Neuronal stem cell (in vitro differentiated cells): ENCODE measurements at regions not wholly inside any gene's neighbourhood (a gene's known extent, or its start where the extent isn't known, plus 50 kb on each side); places are given as distances from the start of the nearest gene placed in this dataset.
A peak's percentile ranks its signal among the peaks of the same experiment; 100 is the strongest.
"Not testable (repeated sequence)": the region's sequence is repeated elsewhere in the genome, so short reads cannot be mapped to it uniquely, and the experiment has no call there.

ENCODE experiments used
- DNase-seq: peaks from one replicate; pipeline ENCODE4 v3.0.0-alpha.2; 2013; ENCODE audit warnings: low spot score
- H2AFZ ChIP-seq: one replicate; pipeline ENCODE4 v1.6.1; 2013; ENCODE audit warnings: mild to moderate bottlenecking, low read length, inconsistent platforms
- H2AK5ac ChIP-seq: 2 replicates; pipeline ENCODE4 v1.6.1; 2013; ENCODE audit warnings: low read depth, mild to moderate bottlenecking, inconsistent platforms, low read length, moderate library complexity, mixed read lengths
- H2BK120ac ChIP-seq: 2 replicates; pipeline ENCODE4 v1.6.1; 2013; ENCODE audit warnings: low read depth, mild to moderate bottlenecking, inconsistent platforms, low read length, moderate library complexity, mixed read lengths
- H2BK12ac ChIP-seq: one replicate; pipeline ENCODE4 v1.6.1; 2013; ENCODE audit warnings: low read length, inconsistent platforms
- H2BK15ac ChIP-seq: 2 replicates; pipeline ENCODE4 v1.6.1; 2013; ENCODE audit warnings: mild to moderate bottlenecking, low read length, inconsistent platforms, mixed read lengths
- H2BK5ac ChIP-seq: one replicate; pipeline ENCODE4 v1.6.1; 2013; ENCODE audit warnings: inconsistent platforms, mild to moderate bottlenecking, low read length, moderate library complexity
- H3K14ac ChIP-seq: one replicate; pipeline ENCODE4 v1.6.1; 2013; ENCODE audit warnings: low read length, inconsistent platforms
- H3K18ac ChIP-seq: 2 replicates; pipeline ENCODE4 v1.6.1; 2013; ENCODE audit warnings: low read length, inconsistent platforms
- H3K23ac ChIP-seq: 2 replicates; pipeline ENCODE4 v1.6.1; 2013; ENCODE audit warnings: low read depth, mild to moderate bottlenecking, mixed read lengths, low read length, inconsistent platforms; ENCODE audit not compliant: poor library complexity
- H3K27ac ChIP-seq: replicated peaks from 3 replicates; pipeline ENCODE4 v1.5.1; 2013; ENCODE audit warnings: low read length, inconsistent platforms
- H3K27me3 ChIP-seq, 3 experiments: 2 replicates each; pipeline ENCODE4 v1.6.1; 2013; ENCODE audit warnings: low read length in 3 of 3, mild to moderate bottlenecking in 2 of 3, inconsistent platforms in 1 of 3, low read depth in 1 of 3, mixed read lengths in 1 of 3, moderate library complexity in 1 of 3; ENCODE audit not compliant: control insufficient read depth in 3 of 3, insufficient read depth in 3 of 3
- H3K36me3 ChIP-seq, 2 donors: replicated peaks in 1 of 2; 2 replicates each; pipeline ENCODE4 v1.6.1; 2013; ENCODE audit warnings: low read length in 2 of 2; ENCODE audit not compliant: control insufficient read depth in 2 of 2, insufficient read depth in 2 of 2
- H3K4ac ChIP-seq: 2 replicates; pipeline ENCODE4 v1.6.1; 2013; ENCODE audit warnings: inconsistent platforms, mild to moderate bottlenecking, low read length, moderate library complexity
- H3K4me1 ChIP-seq, 2 donors: 1 replicate in 1 of 2; 2 replicates in 1 of 2; pipeline ENCODE4 v1.6.1; 2013; ENCODE audit warnings: low read length in 2 of 2, low read depth in 1 of 2; ENCODE audit not compliant: control insufficient read depth in 2 of 2, insufficient read depth in 1 of 2
- H3K4me2 ChIP-seq: one replicate; pipeline ENCODE4 v1.6.1; 2013; ENCODE audit warnings: mild to moderate bottlenecking, low read length, inconsistent platforms; ENCODE audit not compliant: insufficient read depth, poor library complexity, severe bottlenecking
- H3K4me3 ChIP-seq, 2 donors: 2 replicates each; pipeline ENCODE4 v1.5.1; 2013; ENCODE audit warnings: low read length in 2 of 2, mild to moderate bottlenecking in 2 of 2, inconsistent platforms in 1 of 2, moderate library complexity in 1 of 2
- H3K79me1 ChIP-seq: one replicate; pipeline ENCODE4 v1.6.1; 2013; ENCODE audit warnings: low read depth, mild to moderate bottlenecking, inconsistent platforms, low read length, moderate library complexity
- H3K9ac ChIP-seq: one replicate; pipeline ENCODE4 v1.6.1; 2013; ENCODE audit warnings: mild to moderate bottlenecking, low read depth, low read length, inconsistent platforms; ENCODE audit not compliant: poor library complexity
- H3K9me3 ChIP-seq, 2 donors: replicated peaks in 1 of 2; 2 replicates each; pipeline versions ENCODE3 to v1.6.1; 2013; ENCODE audit warnings: low read length in 2 of 2, mild to moderate bottlenecking in 2 of 2, inconsistent platforms in 1 of 2, low read depth in 1 of 2, mixed read lengths in 1 of 2, moderate library complexity in 1 of 2; ENCODE audit not compliant: control insufficient read depth in 2 of 2, insufficient read depth in 1 of 2
- H4K8ac ChIP-seq: one replicate; pipeline ENCODE4 v1.6.1; 2013; ENCODE audit warnings: low read depth, mild to moderate bottlenecking, inconsistent platforms, low read length, moderate library complexity
- H4K91ac ChIP-seq: one replicate; pipeline ENCODE4 v1.6.1; 2013; ENCODE audit warnings: low read length, low read depth, mild to moderate bottlenecking, inconsistent platforms; ENCODE audit not compliant: poor library complexity
- WGBS, 2 donors: extraction: QIAGEN DNeasy Blood & Tissue Kit; methylation state at CpG; one replicate each; pipeline ENCODE4 v1.1.7; 2013; ENCODE audit warnings: missing lambda C conversion rate in 2 of 2, mixed read lengths in 1 of 2; ENCODE audit not compliant: insufficient read length in 2 of 2, insufficient replicate concordance in 1 of 2; ENCODE audit errors: extremely low coverage in 2 of 2; 5-methylcytosine and 5-hydroxymethylcytosine counted together

GRCh38 chr12:131272283-131272814 is 318.6 kb downstream of the ADGRD1 start:
- not testable (repeated sequence) for DNase-seq, H4K91ac ChIP-seq, H2BK12ac ChIP-seq, H2AFZ ChIP-seq, H3K9me3 ChIP-seq, H2BK15ac ChIP-seq, H3K4ac ChIP-seq, H2AK5ac ChIP-seq, H3K27me3 ChIP-seq, H3K23ac ChIP-seq, H3K36me3 ChIP-seq, H3K4me2 ChIP-seq, H3K9ac ChIP-seq, H3K79me1 ChIP-seq, H2BK5ac ChIP-seq, H3K27ac ChIP-seq, H2BK120ac ChIP-seq, H4K8ac ChIP-seq, H3K4me1 ChIP-seq, H3K14ac ChIP-seq, H3K4me3 ChIP-seq
- WGBS, 2 donors: no CpG with 5 or more reads among the region's 8 CpGs
- H3K18ac ChIP-seq: peak overlapping the region; percentile 38

GRCh38 chr12:131273291-131273845 is 319.7 kb downstream of the ADGRD1 start:
- H4K91ac ChIP-seq: no peak overlapping the region
- no peak overlapping the region for H3K9ac ChIP-seq
- no peak overlapping the region for H3K23ac ChIP-seq
- H3K4ac ChIP-seq: no peak overlapping the region
- no peak for DNase-seq
- no peak overlapping the region for H2BK5ac ChIP-seq
- H3K79me1 ChIP-seq: no peaks in the 10 kb centered on the region
- H3K14ac ChIP-seq: no peak overlapping the region
- H2BK15ac ChIP-seq: no peak overlapping the region
- no peak overlapping the region for H3K27ac ChIP-seq
- H3K36me3 ChIP-seq: no peaks in the 10 kb centered on the region
- H3K9me3 ChIP-seq: no peaks in the 10 kb centered on the region
- H3K18ac ChIP-seq: no peak overlapping the region
- peaks cover 0 to 5% (median 0%) of the 10 kb centered on the region in 3 experiments for H3K27me3 ChIP-seq
- H2BK12ac ChIP-seq: no peak overlapping the region
- H2BK120ac ChIP-seq: no peak overlapping the region
- no peak overlapping the region for H2AK5ac ChIP-seq
- H3K4me2 ChIP-seq: no peak overlapping the region
- no peak overlapping the region for H3K4me3 ChIP-seq
- H2AFZ ChIP-seq: no peak overlapping the region
- no peak overlapping the region for H4K8ac ChIP-seq
- H3K4me1 ChIP-seq: peaks cover 0 to 2% of the 10 kb centered on the region in 2 donors
- no CpG with 5 or more reads among the region's 11 CpGs for WGBS, 2 donors

- Histone ChIP-seq H3K79me1 (no peaks in the 10 kb centered on the region), H2AFZ (no peak overlapping the region)
- no CpG with 5 or more reads among the region's 12 CpGs for WGBS, 2 donors
Measured at GRCh38 chr12:131274061-131274460, 320.4 kb downstream of the ADGRD1 start.

GRCh38 chr12:131274906-131275305 is 321.2 kb downstream of the ADGRD1 start:
- Histone ChIP-seq H3K4me2 (no peak overlapping the region), H3K9me3 (no peaks in the 10 kb centered on the region), H3K9ac (no peak overlapping the region), H3K36me3 (no peaks in the 10 kb centered on the region), H3K18ac (no peak overlapping the region), H2BK12ac (no peak overlapping the region), H4K91ac (no peak overlapping the region), H4K8ac (no peak overlapping the region), H3K27me3 (peaks cover 0 to 5% (median 0%) of the 10 kb centered on the region in 3 experiments), H2BK5ac (no peak overlapping the region), H3K79me1 (no peaks in the 10 kb centered on the region), H3K4me1 (peaks cover 2 to 3% of the 10 kb centered on the region in 2 donors), H3K4me3 (no peak overlapping the region), H2BK120ac (no peak overlapping the region), H2AK5ac (no peak overlapping the region), H3K14ac (no peak overlapping the region), H3K23ac (no peak overlapping the region), H3K4ac (no peak overlapping the region), H2BK15ac (no peak overlapping the region), H2AFZ (no peak overlapping the region), H3K27ac (no peak overlapping the region)
- no peak for DNase-seq
- no CpG with 5 or more reads among the region's 14 CpGs for WGBS, 2 donors

More at GRCh38 chr12:131274061-131274460, 320.4 kb downstream of the ADGRD1 start:
- H3K9me3 ChIP-seq: no peaks in the 10 kb centered on the region
- no peak overlapping the region for H4K91ac ChIP-seq
- H4K8ac ChIP-seq: no peak overlapping the region
- no peak overlapping the region for H3K4me3 ChIP-seq
- H3K4ac ChIP-seq: no peak overlapping the region
- peaks cover 0 to 5% (median 0%) of the 10 kb centered on the region in 3 experiments for H3K27me3 ChIP-seq
- H2BK12ac ChIP-seq: no peak overlapping the region
- no peak overlapping the region for H2AK5ac ChIP-seq
- no peak overlapping the region for H2BK120ac ChIP-seq
- no peak overlapping the region for H3K14ac ChIP-seq
- H3K18ac ChIP-seq: peak overlapping the region; percentile 29
- no peaks in the 10 kb centered on the region for H3K36me3 ChIP-seq
- no peak overlapping the region for H3K9ac ChIP-seq
- H3K4me2 ChIP-seq: no peak overlapping the region
- H3K27ac ChIP-seq: no peak overlapping the region
- peaks cover 2 to 3% of the 10 kb centered on the region in 2 donors for H3K4me1 ChIP-seq
- H3K23ac ChIP-seq: no peak overlapping the region
- H2BK5ac ChIP-seq: no peak overlapping the region
- H2BK15ac ChIP-seq: no peak overlapping the region
- no peak for DNase-seq
